Lower leg skin (tissue), 4 donors: ENCODE measurements at regions not wholly inside any gene's neighbourhood (a gene's known extent, or its start where the extent isn't known, plus 50 kb on each side); places are given as distances from the start of the nearest gene placed in this dataset.

Experiments used
- DNase-seq, 2 donors: peaks; one replicate each; pipeline ENCODE4 v3.0.0-alpha.2; 2019; ENCODE audit warnings: low spot score in 2 of 2
- H3K4me3 ChIP-seq: fragments of 200-600 bp; sonication (generic); 2 replicates; pipeline ENCODE4 v1.5.1; 2017; ENCODE audit warnings: mild to moderate bottlenecking, low read depth; ENCODE audit not compliant: poor library complexity, severe bottlenecking
- POLR2A ChIP-seq, 2 donors: fragments of 450-650 bp; IDR thresholded peaks; one replicate each; pipeline ENCODE4 v1.6.1; 2016 to 2017; ENCODE audit warnings: antibody characterized with exemption in 2 of 2, mild to moderate bottlenecking in 1 of 2, moderate library complexity in 1 of 2
- WGBS, 2 donors: methylation state at CpG; one replicate each; pipeline ENCODE4 v1.1.5; 2018; 5-methylcytosine and 5-hydroxymethylcytosine counted together
- intact Hi-C: fragments of 100-400 bp; cut with DNase I; formaldehyde crosslinking; loops from one replicate; pipeline ENCODE4 v1.15.0; 2023; ENCODE audit warnings: low total_unique reads
- TF ChIP-seq, protein P1 (sequence below), 3 donors: fragments of 450-650 bp; IDR thresholded peaks; one replicate each; pipeline ENCODE4 v1.5.1; 2016; ENCODE audit warnings: antibody characterized with exemption in 3 of 3, mild to moderate bottlenecking in 3 of 3, moderate library complexity in 2 of 3

GRCh38 chr14:48435221-48435620 is 759.8 kb upstream of the MDGA2 start:
- DNase-seq, result no peak
- WGBS, 2 donors, result 17 to 28% methylated on average over 2 of the region's 2 CpGs

GRCh38 chr14:48430805-48431204 is 755.4 kb upstream of the MDGA2 start:
- H3K4me3 ChIP-seq, result no peak overlapping the region
- intact Hi-C loops, result no loop called here
- 86 to 88% methylated on average over 5 of the region's 5 CpGs for WGBS, 2 donors
- no peak for TF ChIP-seq POLR2A (IDR thresholded peaks at IDR 0.05)
- TF ChIP-seq, protein P1, sequence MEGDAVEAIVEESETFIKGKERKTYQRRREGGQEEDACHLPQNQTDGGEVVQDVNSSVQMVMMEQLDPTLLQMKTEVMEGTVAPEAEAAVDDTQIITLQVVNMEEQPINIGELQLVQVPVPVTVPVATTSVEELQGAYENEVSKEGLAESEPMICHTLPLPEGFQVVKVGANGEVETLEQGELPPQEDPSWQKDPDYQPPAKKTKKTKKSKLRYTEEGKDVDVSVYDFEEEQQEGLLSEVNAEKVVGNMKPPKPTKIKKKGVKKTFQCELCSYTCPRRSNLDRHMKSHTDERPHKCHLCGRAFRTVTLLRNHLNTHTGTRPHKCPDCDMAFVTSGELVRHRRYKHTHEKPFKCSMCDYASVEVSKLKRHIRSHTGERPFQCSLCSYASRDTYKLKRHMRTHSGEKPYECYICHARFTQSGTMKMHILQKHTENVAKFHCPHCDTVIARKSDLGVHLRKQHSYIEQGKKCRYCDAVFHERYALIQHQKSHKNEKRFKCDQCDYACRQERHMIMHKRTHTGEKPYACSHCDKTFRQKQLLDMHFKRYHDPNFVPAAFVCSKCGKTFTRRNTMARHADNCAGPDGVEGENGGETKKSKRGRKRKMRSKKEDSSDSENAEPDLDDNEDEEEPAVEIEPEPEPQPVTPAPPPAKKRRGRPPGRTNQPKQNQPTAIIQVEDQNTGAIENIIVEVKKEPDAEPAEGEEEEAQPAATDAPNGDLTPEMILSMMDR (IDR thresholded peaks at IDR 0.05), result no peak
- no peak for DNase-seq

More at GRCh38 chr14:48435221-48435620, 759.8 kb upstream of the MDGA2 start:
- intact Hi-C loops, result no loop called here
- TF ChIP-seq, protein P1 (IDR thresholded peaks at IDR 0.05), result no peak
- no peak for TF ChIP-seq POLR2A (IDR thresholded peaks at IDR 0.05)
- no peak overlapping the region for H3K4me3 ChIP-seq

DNA sequence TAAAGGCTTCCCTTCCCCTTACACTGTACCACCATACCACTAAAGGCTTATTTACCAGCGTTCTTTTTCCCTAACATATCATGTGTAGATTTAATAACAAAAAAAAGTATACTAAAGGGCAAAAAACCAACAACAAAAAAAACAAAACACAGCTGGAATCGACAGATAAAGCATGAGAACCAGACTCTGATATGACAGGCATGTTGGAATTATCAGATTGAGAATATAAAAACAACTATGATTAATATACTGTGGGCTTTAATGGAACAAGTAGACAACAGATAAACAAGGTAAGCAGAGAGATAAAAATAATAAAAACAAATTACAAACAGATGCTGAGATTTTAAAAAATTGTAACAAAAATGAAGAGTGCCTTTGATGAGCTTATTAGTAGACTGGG is 754.1 kb upstream of the MDGA2 start:
- intact Hi-C loops, result no loop called here
- WGBS, 2 donors, result 62 to 70% methylated on average over 2 of the region's 2 CpGs
- no peak overlapping the region for H3K4me3 ChIP-seq
- TF ChIP-seq POLR2A (IDR thresholded peaks at IDR 0.05), result no peak
- TF ChIP-seq, protein P1 (IDR thresholded peaks at IDR 0.05), result no peak
- no peak for DNase-seq

DNA sequence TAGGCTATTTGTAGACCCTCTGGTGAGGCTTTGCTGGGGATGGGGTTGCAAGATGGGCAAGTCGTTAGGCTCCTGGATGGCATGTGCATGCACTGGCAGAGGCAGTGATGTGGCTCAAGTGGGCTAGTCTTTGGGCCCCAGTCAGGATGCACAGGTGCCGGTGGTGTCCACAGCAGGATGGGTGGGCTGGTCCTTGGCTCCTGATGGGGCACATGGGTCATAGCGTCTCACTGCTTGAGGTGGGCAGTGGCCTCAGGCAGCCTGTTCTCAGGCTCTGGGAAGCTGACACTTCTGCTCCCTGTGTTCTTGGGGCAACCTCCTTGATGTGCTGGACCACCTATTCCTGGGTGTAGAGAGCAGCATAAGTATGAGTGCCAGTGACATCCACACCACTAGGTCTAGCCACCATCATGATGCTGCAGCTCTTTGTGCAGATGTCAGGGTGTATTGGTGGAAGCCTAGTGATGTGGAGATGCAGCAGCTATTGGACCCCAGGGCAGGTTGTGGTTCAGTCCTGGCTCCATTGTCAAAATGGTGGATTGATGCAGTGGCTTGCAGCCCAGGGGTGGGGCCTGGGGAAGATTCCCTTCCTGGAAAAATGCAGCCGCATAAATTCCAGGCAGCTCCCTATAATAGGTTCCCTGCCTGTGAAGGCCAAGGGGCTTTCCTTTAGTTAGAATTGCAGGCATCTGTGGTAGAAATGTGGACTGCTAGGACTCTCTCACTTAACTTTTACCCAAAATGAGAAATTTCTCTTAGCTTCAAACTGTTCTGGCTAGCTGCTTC is 742.5 kb upstream of the MDGA2 start:
- WGBS, 2 donors, result 92 to 94% methylated on average over 3 to 4 of the region's 4 CpGs
- DNase-seq, result no peak
- intact Hi-C loops, result no loop called here
- H3K4me3 ChIP-seq, result no peak overlapping the region
- no peak for TF ChIP-seq POLR2A (IDR thresholded peaks at IDR 0.05)
- TF ChIP-seq, protein P1 (IDR thresholded peaks at IDR 0.05), result no peak

GRCh38 chr14:48401321-48401720 is 725.9 kb upstream of the MDGA2 start:
- WGBS, 2 donors, result 57 to 73% methylated on average over 1 of the region's 1 CpG

More at GRCh38 chr14:48401321-48401720, 725.9 kb upstream of the MDGA2 start:
- intact Hi-C loops, result no loop called here
- DNase-seq, result no peak
- H3K4me3 ChIP-seq, result no peak overlapping the region
- TF ChIP-seq, protein P1 (IDR thresholded peaks at IDR 0.05), result no peak
- TF ChIP-seq POLR2A (IDR thresholded peaks at IDR 0.05), result no peak
